ENCODE measurements at regions not wholly inside any gene's neighbourhood (a gene's known extent, or its start where the extent isn't known, plus 50 kb on each side); places are given as distances from the start of the nearest gene placed in this dataset.
"Not testable (repeated sequence)": the region's sequence is repeated elsewhere in the genome, so short reads cannot be mapped to it uniquely, and the experiment has no call there.

DNA sequence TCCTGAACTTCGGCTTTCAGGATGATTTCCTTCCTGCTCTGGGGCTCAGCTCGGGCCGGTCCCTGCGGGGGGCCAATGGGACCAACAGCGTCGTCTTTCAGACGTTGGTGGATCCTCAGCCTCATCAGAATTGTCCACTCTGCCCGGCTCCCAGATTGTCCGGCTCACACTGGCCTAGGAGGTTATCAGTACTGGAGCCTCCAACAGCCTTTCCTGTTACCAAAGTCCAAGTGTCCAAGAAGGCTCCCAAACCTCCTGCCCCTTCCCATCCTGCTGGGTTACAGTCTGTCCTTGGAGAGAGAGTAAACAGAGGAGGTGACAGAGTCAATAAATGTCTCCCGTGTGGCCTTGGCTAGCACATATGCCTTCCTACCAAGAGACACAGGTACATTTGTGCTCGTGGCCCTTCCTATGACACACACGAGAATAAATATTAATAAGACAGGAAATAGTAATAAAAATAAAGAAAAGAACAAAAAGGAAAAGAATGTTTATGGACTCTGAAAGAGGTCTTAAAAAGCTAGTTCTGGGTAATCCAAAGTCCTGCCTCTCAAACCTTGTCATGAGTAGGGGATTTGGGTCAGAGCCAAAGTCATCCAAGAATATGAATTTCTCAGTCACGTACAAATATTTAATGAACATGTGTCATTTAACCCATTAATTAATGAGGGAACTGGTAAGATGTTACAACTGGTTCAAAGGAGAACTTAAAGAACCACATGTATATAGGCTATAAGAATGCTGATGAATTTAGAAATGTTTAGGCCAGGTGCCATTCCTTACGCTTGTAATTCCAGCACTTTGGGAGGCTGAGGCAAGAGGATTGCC lies 80.8 kb upstream of the SLC2A1 start:
- no peak for DNase-seq

DNA sequence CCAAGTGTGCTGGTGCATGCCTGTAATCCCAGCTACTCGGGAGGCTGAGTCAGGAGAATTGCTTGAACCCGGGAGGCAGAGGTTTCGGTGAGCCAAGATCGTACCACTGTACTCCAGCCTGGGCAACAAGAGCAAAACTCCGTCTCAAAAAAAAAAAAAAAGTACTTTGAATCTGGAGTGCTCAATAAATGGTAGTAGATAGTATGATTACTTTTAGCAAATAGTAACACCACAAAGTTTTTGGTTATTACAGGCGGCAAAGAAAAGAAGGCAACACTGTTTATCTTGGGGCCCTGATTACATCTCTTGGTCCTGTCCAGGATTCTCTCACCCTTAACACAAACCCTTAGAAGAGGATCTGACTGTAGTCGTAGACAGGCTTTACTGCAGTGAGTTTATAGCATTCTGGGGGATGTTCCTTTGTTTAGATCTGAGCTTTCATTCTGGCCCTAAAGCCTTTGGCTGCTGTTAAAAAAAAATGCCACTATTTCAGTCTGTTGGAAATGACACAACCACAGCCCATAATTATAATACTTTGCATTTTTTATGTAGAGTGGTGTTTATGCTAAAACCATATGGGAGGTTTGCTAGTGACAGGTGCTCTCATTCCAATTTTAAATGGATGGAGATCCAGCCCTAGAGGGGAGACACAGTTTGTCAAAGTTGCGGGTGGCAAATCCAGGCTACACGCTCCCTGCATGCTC lies 79.7 kb upstream of the SLC2A1 start:
- DNase-seq: no peak

DNA sequence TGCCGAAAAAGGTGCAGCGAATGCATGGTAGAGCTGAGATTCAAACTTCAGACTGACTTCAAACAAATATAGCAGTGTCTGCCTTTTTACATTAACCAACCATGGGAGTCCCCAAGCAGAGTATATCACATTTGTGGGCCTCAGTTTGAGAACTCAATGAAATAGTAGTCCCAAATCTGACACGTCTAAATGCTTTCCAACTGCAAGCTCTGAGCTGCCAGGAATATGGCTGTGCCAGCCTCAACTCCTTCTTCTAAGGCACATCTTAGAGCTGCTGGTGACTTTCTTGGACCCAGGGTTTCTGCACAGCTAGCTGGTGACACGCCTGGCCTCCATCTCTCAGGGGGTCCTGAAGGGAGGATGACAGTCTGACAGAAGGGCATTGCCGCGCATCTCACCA lies 78.8 kb upstream of the SLC2A1 start:
- DNase-seq: no peak

DNA sequence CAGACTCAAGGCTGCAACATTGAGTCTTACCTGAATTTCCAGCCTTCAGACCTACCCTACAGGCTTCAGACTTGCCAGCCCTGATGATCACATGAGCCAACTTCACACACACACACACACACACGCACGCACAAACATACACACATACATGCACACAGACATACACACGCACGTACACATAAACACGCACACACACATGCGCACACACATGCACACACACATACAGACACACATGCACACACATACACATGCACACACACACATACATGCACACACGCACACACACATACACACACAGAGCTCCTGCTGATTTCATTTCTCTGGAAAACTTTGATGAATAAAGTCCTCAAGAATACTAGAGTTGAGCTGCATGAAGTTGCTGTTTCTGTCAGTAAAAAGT lies 78.3 kb upstream of the SLC2A1 start:
- no peak for DNase-seq

DNA sequence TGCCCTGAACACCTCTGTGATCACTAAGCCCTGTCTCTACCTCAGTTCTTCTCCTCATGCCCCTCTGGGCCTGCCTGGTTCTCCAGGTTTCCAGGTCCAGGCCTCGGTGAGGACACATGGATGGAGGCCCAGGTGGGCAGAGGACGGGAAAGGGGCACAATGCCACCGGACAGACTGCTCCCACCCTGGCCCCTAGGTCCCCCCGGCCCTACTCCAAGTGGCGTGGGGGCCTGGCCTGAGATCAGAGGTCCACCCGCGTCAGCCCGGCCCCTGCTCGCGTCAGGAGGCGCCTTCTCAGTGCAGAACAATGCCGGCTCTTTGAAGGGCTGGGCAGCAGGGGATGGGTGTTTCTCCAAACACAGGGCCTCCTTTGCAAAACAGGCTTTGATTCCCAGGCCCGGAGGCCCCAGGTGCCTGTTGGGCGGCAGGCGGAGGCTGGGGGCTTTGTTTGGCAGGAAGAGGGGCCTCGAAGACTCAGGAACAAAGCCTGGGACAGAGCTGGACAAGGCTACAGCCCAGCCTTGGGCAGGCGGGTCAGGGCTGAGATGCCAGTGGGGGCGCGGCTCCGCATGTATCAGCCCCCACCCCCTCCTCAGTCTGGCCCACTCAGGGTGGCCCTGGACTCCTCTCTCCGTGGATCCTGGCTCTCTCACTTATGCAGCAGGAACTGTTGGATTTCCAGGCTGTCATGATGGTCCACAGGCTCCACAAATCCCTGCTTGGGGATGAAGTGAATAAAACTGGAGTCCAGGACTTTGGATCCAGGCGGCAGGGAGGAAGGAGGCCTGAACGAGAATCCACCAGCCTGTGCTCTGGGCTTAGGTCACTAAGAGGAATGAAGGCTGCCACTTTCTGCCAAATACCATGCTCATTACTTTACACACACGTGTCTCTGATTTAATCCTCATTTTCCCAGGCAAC lies 77.4 kb upstream of the SLC2A1 start:
- DNase-seq: no peak

DNA sequence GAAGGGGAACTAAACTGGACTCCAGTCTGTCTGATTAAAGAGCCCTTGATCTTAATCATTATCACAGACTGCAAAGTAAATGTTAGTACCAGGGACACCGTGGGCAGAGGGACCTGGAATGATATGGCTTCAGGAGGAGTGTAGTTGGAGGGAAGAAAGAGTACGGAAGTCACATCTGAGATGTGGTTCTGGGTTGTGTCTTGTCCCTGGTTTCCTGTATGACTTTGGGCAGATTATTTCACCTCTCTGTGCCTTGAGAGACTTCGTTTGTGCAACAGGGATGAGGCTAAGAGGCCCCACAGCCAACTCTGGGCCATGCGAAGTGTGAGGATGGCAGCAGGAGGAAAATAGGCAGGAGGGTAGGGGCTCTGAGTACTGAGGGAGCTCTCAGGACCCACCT lies 76.1 kb upstream of the SLC2A1 start:
- peak; percentile 59 for DNase-seq

DNA sequence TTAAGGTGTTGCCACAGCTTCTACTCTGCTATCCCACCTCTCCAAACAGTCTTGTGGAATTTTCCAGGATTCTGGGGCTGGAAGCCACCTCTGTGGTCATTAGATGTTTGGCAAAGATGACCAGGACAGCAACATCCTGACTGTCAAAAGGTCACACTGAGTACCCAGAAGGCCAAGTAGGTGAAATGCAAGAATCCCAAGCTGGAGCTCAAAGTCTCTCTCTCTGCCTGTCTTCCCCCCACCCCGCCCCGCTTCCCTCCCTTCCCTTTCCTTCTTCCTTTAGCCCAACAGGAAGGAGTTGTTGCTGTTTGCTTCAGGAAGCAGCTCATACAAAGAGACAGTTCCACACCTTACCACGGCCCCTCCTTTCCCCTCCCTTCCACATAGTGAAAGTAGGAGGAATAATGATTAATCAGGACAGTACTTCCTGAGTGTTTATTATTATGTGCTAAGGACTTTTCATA lies 75.6 kb upstream of the SLC2A1 start:
- no peak for DNase-seq

DNA sequence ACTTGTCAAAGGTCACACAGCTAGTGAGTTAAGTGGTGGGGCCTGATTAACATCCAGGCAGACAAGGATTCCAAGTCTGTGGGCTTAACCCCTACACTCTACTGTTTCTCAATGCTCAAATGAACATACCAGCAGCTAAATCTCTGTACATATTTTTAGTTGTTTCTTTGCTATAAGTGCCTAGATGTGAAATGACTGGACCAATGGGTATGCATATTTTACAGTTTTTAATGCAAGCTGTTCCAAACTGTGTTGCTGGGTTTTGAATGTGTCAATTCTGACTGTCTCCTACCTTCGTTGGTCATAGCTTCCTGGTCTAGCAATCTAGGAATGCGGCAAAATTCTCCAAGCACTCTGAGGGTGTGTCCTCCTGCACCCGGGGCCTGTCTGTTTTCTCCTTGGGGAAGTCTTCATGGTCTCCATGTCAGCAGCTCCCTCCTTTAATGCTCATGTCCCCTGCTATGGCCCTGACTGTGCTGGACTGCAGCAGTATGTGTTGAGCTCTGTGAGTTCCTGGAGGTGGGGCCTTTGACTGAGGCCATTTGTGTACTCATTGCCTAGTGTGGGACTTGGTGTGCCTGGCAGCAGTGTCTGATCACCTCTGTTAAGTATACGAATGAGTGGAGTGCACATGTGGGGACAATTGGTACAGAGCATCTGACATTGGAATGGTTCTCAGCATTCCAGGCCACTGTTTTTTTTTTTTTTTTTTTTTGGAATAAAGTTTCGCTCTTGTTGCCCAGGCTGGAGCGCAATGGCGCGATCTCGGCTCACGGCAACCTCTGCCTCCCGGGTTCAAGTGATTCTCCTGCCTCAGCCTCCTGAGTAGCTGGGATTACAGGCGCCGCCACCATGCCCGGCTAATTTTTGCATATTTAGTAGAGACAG lies 72.9 kb upstream of the SLC2A1 start:
- no peak for DNase-seq

DNA sequence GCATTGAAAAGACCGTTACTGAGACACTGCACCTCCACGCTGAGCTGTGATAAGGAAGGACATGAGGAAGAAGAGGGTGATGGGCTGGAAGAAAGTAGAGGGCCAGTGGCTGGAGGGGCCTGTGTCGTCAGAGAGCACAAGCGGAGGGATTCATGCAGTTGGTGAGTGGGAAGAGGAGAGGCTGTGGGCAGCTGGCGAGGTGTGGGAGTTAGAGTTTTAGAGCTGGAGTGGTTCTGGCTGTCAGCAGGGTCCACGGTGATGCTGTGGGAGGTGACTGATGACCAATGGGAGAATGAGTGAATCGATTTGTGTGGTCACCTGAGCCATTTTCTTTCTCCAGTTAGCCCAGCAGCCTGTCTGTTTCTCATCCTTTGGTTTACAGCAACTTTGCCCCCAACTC lies 66.2 kb upstream of the SLC2A1 start:
- no peak for DNase-seq

DNA sequence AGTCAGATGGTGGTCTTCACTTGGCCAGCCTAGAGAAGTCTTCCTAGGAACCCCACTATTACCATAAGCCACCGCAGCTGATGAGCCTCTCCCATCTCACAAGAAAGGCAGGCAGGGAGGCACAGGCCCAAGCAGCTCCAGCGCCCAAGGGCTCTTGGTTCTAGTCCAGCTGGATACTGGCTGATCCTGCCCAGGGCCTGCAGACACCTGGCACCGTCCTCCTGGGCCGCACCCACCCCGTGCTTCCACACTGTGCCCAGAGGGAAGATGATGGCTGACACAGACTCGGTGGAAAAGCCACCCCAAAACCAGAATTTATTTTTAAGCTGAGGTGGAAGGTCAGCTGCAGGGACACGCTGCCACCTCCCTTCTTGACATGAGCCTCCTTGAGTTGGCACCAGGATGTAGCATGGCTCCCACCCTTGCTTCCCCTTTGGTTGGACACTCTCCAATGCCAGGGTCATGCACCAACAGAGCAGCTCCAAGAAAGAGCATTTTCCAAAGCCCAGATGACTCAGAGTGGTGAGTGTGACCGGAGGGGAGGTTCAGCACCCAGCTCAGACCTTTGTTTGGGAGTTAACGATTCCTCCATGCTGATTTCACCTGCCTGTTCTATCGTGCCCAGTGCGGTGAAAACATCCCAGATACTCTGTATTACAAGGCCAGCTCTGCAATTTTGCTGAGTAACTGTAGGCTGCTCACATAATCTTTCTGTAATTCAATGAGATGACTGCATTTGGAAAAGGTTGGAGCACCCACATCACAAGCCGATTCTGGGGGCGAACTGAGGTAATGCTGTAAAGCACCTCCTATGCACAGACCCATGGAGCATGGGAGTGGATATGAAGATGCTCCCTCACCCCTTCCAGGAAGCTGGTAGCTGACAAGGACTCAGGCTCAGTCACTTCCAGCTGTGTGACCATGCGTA lies 63.1 kb upstream of the SLC2A1 start:
- no peak for DNase-seq

DNA sequence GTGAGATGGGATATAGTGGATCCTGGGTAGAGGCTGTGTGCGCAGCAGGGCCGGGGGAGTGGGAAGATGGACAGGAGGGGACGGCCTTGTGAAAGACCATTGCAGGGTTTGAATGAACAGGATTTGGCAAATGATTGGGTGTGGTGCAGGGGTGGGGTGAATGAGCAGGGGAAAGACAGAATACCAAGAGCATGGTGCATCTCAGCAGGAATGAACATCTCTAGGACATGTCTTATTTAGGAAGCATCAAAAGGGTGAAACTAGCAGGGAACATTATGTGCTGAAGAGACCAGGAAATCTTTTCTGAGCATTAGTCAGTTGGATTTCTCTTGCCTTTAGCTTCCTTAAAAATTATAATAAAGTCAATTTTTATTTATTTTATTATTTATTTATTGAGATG lies 60.6 kb upstream of the SLC2A1 start:
- no peak for DNase-seq

DNA sequence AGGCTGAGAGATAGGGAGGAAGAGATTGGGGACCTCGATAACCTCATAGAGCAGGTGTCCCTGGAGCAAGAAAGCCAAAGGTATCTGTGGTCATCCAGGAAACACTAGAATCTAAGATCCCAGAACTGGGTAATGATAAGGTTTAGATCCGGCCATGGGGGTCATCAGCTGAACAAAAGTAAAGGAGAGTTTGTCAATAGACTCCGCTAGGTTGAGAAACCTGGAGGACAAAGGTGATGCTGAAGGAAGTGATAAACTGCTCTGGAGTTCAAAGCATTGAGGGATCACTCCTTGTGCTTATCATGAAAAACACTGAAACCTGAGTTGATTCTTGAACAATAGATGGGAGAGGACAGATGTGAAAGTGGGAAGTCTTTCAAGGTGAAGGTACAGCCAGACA lies 59.5 kb upstream of the SLC2A1 start:
- no peak for DNase-seq

DNA sequence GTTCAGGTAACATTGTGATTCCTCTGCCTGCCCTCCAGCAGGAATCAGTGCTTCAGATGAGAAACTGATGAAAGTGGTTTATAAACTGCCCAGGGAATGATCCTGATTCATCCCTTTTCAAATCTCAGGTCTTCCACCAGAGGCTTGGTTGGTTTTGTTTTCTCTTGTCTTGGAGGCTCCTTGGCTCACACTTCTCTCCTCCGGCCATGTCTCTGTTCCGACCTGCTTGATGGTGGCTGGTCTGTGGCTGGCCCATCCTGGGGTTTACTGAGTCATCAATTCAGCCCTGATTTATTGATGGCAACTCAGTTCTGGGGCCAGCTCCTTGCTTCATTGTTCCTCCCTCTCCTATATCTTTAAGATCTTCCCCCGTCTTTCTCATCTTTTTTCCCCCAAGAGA lies 56.6 kb upstream of the SLC2A1 start:
- DNase-seq: no peak

DNA sequence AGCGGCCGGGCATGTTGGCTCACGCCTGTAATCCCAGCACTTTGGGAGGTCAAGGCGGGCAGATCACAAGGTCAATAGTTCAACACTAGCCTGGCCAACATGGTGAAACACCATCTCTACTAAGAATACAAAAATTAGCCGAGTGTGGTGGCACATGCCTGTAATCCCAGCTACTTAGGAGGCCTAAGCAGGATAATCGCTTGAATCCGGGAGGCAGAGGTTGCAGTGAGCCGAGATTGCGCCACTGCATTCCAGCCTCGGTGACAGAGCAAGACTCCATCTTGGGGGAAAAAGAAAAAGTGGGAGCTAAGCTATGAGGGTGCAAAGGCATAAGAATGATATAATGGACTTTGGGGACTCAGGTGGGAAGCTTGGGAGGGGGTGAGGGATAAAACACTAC lies 55.9 kb upstream of the SLC2A1 start:
- not testable (repeated sequence) for DNase-seq

DNA sequence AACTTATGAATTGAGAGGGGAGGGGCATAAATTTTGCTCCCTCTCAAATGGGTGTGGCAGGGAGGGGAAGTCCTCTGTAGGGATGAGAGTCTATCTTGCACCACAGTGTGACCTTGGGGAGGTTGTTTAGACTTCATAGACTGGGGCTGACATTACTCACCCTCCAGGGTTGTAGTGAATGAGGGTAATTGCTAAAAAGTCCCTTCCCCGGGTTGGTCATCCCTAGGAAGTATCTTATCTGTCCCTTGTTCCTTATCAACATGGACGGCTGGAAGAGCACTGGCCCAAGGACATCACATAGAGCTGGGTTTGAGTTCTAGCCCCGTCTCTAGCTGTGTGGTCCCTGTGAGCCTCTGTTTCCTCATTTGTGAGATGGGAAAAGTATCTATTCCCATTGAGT lies 52.4 kb upstream of the SLC2A1 start:
- no peak for DNase-seq

DNA sequence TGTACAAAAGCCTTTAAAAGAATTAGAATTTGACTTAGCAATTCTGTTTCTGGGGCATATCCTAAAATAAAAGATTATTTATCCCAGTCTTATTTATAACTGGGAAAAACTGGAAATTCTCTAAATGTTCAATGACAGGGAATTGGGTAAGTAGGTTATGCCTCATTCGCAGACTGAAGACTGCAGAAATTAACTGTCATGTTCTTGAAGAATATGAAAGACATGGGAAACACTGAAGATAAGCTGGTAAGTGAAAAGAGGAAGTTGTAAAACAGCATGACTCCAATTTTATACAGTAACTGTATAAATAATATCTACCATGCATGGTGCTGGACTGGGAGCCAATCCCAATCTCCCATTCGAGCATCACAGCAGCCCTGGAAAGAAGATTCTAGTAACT lies 50.6 kb upstream of the SLC2A1 start:
- DNase-seq: no peak

DNA sequence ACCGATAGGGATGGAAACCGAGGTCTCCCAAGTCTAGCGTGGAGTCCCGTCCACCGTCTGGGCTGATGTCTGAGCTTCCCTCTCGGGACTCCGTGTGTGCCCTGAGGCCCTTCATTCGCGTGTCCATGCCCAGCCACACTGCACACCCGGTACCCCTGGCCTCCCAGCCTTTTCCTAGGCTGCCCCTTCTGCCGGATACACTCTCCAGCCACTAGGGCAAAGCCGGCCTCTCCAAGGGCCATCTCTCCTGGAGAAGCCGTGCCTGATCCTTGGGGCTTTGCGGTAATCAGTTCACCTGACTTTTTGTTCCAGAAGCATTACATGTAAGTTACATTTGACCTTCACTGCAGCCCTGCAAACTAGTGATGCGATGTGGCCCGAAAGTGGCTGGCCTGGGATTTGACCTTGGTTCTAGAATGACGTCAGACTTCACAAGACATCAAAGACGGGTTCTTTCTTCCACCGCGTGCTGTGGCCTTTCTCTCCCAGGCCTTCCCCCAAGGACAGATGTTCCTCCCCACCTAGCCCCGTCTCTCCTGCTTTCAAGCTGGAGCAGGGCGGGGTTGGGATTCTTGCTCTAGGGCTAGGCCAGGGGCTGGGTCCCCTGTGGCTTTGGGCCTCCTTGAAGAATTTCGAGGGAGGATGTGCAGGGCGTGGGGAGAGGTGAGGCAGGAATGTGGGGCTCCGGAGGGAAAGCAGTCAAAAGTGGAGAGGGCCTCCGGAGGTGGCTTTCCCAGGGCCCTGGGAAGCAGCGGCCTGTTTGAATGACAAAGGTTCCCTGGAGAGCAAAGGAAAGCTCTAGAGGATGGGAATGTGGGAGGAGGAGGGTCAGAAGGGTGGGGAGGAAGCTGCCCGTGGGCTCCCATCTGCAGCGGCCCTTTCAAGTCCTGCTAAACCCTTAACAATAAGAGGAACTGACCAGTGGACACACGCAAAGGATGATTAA lies 49.7 kb upstream of the SLC2A1 start:
- no peak for DNase-seq

All from activated CD8-positive, alpha-beta memory T cell treated with anti-CD3 and anti-CD28 coated beads for 24 hours (primary cell).